Suppressor macrophage treated with lipopolysaccharide for 1 hour (primary cell): ENCODE measurements at regions not wholly inside any gene's neighbourhood (a gene's known extent, or its start where the extent isn't known, plus 50 kb on each side); places are given as distances from the start of the nearest gene placed in this dataset.

ENCODE experiments used
- DNase-seq, 3 donors: peaks; one replicate each; pipeline ENCODE4 v3.0.0-alpha.2; 2020 to 2022

- DNase-seq, result no peak
Measured at GRCh38 chr9:95822583-95823431, 52.7 kb upstream of the ERCC6L2 start.

GRCh38 chr9:95822015-95822414 is 53.5 kb upstream of the ERCC6L2 start:
- DNase-seq, result no peak

GRCh38 chr9:95820074-95820473 is 55.4 kb upstream of the ERCC6L2 start:
- no peak for DNase-seq

GRCh38 chr9:95819636-95820035 is 55.9 kb upstream of the ERCC6L2 start:
- DNase-seq, result no peak

GRCh38 chr9:95817205-95817604 is 58.3 kb upstream of the ERCC6L2 start:
- DNase-seq, result no peak

DNA sequence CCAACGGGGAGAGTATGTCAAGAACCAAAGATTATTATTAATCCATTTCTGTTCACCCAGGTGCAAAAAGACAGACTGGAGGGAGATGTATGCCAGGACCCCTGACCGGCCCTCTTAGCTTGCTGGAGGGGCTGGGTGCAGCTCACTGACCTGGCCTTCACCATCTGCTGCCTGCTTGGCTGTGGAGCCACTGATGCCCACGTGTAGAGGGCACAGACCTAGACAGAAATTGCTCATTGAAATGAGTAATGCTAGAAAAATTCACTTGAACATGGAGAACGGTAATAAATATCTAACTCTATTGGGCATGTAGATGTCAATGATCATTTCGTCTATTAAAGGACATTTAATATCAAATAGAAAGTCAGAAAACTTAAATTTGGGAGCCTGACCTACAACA is 58.8 kb upstream of the ERCC6L2 start:
- no peak for DNase-seq

DNA sequence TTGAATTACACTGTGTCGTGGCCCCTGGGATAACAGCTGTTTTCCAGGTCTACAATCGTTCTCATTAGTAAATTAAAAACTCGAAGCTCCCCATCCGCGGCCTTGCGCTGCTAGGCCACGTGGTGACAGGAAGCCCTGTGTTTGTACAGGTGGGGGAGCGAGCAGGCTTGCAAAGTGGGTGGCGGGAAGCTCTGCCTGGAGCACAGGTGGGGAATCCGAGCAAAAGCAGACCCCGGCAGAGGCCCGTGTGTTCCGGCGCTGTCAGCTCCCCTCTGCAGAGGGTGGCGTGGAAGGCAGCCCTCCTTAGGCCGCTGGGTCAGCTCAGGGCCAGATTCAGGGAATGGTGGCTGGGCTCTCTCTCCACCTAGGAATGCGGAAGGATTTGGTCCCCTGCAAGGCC is 59.5 kb upstream of the ERCC6L2 start:
- no peak for DNase-seq

- no peak for DNase-seq
Measured at GRCh38 chr9:95815133-95815532, 60.4 kb upstream of the ERCC6L2 start.

GRCh38 chr9:95813923-95814322 is 61.6 kb upstream of the ERCC6L2 start:
- DNase-seq, result no peak

- DNase-seq, result no peak
Measured at GRCh38 chr9:95810814-95811213, 64.7 kb upstream of the ERCC6L2 start.

- no peak for DNase-seq
Measured at GRCh38 chr9:95810133-95810532, 65.4 kb upstream of the ERCC6L2 start.

GRCh38 chr9:95809686-95810085 is 65.8 kb upstream of the ERCC6L2 start:
- DNase-seq, result no peak

DNA sequence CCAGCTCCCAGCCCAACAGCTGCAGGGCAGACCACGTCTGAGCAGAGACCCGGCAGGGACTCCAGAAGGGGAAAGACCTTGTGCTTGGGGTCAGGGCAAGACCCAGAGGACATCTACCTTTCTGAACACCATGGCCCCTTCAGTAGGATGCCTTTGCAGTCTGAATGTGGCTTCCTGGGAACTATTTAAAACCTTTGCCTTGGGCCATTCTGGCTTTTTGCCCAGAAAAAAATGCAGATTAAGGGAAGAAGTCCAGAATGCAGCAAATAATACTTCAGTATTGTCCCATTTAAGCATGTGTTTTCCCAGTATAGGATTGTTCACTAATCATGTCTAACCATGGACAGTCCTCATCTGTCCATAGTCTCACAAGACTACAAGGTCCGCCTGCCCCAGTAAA is 67.5 kb upstream of the ERCC6L2 start:
- DNase-seq, result no peak

GRCh38 chr9:95807326-95807947 is 68.1 kb upstream of the ERCC6L2 start:
- no peak for DNase-seq

- DNase-seq, result no peak
Measured at GRCh38 chr9:95803197-95803596, 72.3 kb upstream of the ERCC6L2 start.

GRCh38 chr9:95801797-95802196 is 73.7 kb upstream of the ERCC6L2 start:
- no peak for DNase-seq

- no peak for DNase-seq
Measured at GRCh38 chr9:95796029-95796428, 79.5 kb upstream of the ERCC6L2 start.

GRCh38 chr9:95793924-95794828 is 81.3 kb upstream of the ERCC6L2 start:
- no peak for DNase-seq

- DNase-seq, result no peak
Measured at GRCh38 chr9:95791695-95792094, 83.8 kb upstream of the ERCC6L2 start.

DNA sequence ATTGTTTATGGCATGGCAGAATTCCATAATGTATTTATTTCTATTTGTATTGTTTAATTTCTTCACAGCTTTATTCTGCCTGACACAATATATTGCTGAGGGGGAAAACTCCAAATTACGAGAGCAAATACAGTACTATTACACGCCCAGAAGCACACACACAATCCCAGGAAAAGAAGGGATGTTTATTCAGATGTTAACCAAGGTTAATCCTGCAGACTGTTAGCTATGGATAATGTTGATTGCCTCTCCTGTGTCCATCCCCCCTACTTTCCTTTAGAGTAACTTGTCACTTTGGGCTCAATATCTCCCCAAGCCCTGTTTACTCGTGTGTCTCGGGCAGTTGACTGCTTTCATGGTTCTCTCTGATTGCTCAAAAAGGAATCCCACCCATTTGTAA is 84.2 kb upstream of the ERCC6L2 start:
- DNase-seq, result no peak

- no peak for DNase-seq
Measured at GRCh38 chr9:95788521-95788991, 86.9 kb upstream of the ERCC6L2 start.

DNA sequence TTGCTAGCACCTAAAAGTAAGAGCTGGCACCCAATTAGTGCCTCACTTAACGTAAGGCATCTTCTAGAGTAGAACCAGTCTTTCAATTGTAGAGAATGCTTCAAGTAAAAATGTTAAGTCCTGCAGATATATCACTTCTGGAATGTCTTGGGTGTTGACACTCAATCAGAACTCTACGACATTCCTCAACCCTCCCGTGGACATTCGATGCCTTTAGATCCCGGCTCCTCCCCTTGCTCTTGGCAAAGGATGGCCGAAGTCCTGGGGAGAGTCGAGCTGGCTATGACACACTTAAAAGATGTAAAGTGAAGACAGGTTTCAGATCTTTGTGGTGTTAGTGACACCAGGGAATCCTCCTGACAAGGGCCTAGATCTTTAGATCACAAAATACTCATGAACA is 87.5 kb upstream of the ERCC6L2 start:
- no peak for DNase-seq

- DNase-seq, result no peak
Measured at GRCh38 chr9:95785209-95785608, 90.3 kb upstream of the ERCC6L2 start.
